Ascending aorta (tissue), 2 donors: ENCODE measurements at regions not wholly inside any gene's neighbourhood (a gene's known extent, or its start where the extent isn't known, plus 50 kb on each side); places are given as distances from the start of the nearest gene placed in this dataset.

Experiments used
- DNase-seq, 2 donors: peaks; one replicate each; pipeline ENCODE4 v3.0.0-alpha.2; 2019; ENCODE audit warnings: low spot score in 2 of 2
- H3K27ac ChIP-seq, 2 donors: fragments of 200-600 bp; sonication (generic); one replicate each; pipeline ENCODE4 v1.5.1; 2016 to 2017; ENCODE audit warnings: mild to moderate bottlenecking in 1 of 2
- H3K27me3 ChIP-seq: fragments of 200-600 bp; sonication (generic); one replicate; pipeline ENCODE4 v1.5.1; 2017
- H3K36me3 ChIP-seq, 2 donors: fragments of 200-600 bp; sonication (generic); one replicate each; pipeline ENCODE4 v1.5.1; 2016
- H3K4me1 ChIP-seq, 2 donors: fragments of 200-600 bp; sonication (generic); one replicate each; pipeline ENCODE4 v1.5.1; 2016 to 2017; ENCODE audit warnings: mild to moderate bottlenecking in 1 of 2
- H3K4me3 ChIP-seq, 2 donors: fragments of 200-600 bp; sonication (generic); one replicate each; pipeline ENCODE4 v1.5.1; 2016 to 2017; ENCODE audit warnings: mild to moderate bottlenecking in 1 of 2
- H3K9me3 ChIP-seq, 2 donors: fragments of 200-600 bp; sonication (generic); one replicate each; pipeline ENCODE4 v1.5.1; 2016
- CTCF ChIP-seq, 3 experiments: fragments of 200-600 bp in 2 of 3; fragments of 450-650 bp in 1 of 3; sonication (generic) in 2 of 3; IDR thresholded peaks; one replicate each; pipeline ENCODE4 v1.5.1; 2016 to 2019; ENCODE audit warnings: antibody characterized with exemption in 3 of 3, mild to moderate bottlenecking in 1 of 3, moderate library complexity in 1 of 3
- intact Hi-C: fragments of 100-400 bp; cut with DNase I; formaldehyde crosslinking; loops from one replicate; pipeline ENCODE4 v1.15.1; 2023

GRCh38 chr18:8468191-8468590, 141.0 kb upstream of the RAB12 start:
- no peak for DNase-seq
- no peaks in the 10 kb centered on the region for H3K27me3 ChIP-seq
- no peaks in the 10 kb centered on the region for H3K9me3 ChIP-seq
- no peaks in the 10 kb centered on the region for H3K36me3 ChIP-seq
- no peak for TF ChIP-seq CTCF (IDR thresholded peaks at IDR 0.05)
- no peak overlapping the region for H3K27ac ChIP-seq
- no peak overlapping the region for H3K4me3 ChIP-seq
- no peaks in the 10 kb centered on the region for H3K4me1 ChIP-seq
- intact Hi-C loops: no loop called here

GRCh38 chr18:8468921-8469335, 140.3 kb upstream of the RAB12 start:
- intact Hi-C loops: no loop called here
- no peak for DNase-seq
- H3K36me3 ChIP-seq: no peaks in the 10 kb centered on the region
- H3K4me1 ChIP-seq: no peaks in the 10 kb centered on the region
- TF ChIP-seq CTCF (IDR thresholded peaks at IDR 0.05): no peak
- H3K4me3 ChIP-seq: no peak overlapping the region
- H3K27ac ChIP-seq: no peak overlapping the region
- no peaks in the 10 kb centered on the region for H3K27me3 ChIP-seq
- H3K9me3 ChIP-seq: no peaks in the 10 kb centered on the region

- intact Hi-C loops: no loop called here
- no peaks in the 10 kb centered on the region for H3K9me3 ChIP-seq
- H3K36me3 ChIP-seq: no peaks in the 10 kb centered on the region
- no peaks in the 10 kb centered on the region for H3K27me3 ChIP-seq
- TF ChIP-seq CTCF (IDR thresholded peaks at IDR 0.05): no peak
- no peak overlapping the region for H3K4me3 ChIP-seq
- no peak for DNase-seq
- H3K4me1 ChIP-seq: no peaks in the 10 kb centered on the region
- H3K27ac ChIP-seq: no peak overlapping the region
These were observed 139.6 kb upstream of the RAB12 start for GRCh38 chr18:8469544-8470130.

GRCh38 chr18:8471372-8471771, 137.9 kb upstream of the RAB12 start:
- intact Hi-C loops: no loop called here
- DNase-seq: no peak
- Histone ChIP-seq H3K36me3 (no peaks in the 10 kb centered on the region), H3K4me3 (no peak overlapping the region), H3K4me1 (no peaks in the 10 kb centered on the region), H3K27me3 (no peaks in the 10 kb centered on the region), H3K9me3 (no peaks in the 10 kb centered on the region), H3K27ac (no peak overlapping the region)
- no peak for TF ChIP-seq CTCF (IDR thresholded peaks at IDR 0.05)

GRCh38 chr18:8474661-8475060, 134.6 kb upstream of the RAB12 start:
- no peak overlapping the region for H3K4me3 ChIP-seq
- no peaks in the 10 kb centered on the region for H3K27me3 ChIP-seq
- no peak for DNase-seq
- TF ChIP-seq CTCF (IDR thresholded peaks at IDR 0.05): no peak
- no peaks in the 10 kb centered on the region for H3K9me3 ChIP-seq
- no peaks in the 10 kb centered on the region for H3K4me1 ChIP-seq
- no peaks in the 10 kb centered on the region for H3K36me3 ChIP-seq
- no peak overlapping the region for H3K27ac ChIP-seq
- intact Hi-C loops: no loop called here

- DNase-seq: no peak
- Histone ChIP-seq H3K4me3 (no peak overlapping the region), H3K4me1 (no peaks in the 10 kb centered on the region), H3K36me3 (no peaks in the 10 kb centered on the region), H3K27me3 (no peaks in the 10 kb centered on the region), H3K27ac (no peak overlapping the region), H3K9me3 (no peaks in the 10 kb centered on the region)
- TF ChIP-seq CTCF (IDR thresholded peaks at IDR 0.05): no peak
- intact Hi-C loops: no loop called here
These were observed 131.6 kb upstream of the RAB12 start for GRCh38 chr18:8477615-8478014.
